ENCODE measurements at regions not wholly inside any gene's neighbourhood (a gene's known extent, or its start where the extent isn't known, plus 50 kb on each side); places are given as distances from the start of the nearest gene placed in this dataset.

DNA sequence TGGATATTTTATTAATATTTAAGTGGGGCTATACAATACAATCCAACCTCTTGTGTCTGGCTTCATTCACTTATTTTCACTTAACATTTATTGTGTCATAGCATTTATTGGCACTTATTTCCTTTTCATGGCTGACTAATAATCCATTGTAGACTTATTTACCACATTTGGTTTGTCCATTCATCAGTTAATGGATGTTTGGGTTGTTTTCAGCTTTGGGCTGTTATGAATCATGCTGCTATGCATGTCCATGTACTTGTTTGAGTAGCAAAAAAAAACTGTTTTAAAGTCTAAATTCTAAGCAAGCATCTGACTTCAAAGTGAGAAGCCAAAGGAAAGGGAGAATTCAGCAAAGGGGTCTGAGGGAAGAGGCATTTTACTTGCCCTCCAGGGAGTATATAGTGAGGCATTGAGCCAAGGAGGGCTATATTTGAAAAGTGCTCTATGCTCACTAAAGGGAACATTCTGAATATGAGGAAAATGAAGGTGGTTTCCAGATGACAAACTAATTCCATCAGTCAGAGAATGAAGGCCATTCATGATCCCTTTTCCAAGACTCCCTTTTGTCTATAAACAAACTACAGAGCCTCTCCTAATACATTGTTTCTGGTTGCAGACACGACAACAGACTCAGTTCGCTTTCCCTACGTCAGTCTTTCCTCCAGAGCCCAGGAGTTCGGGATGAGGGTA, 532.8 kb upstream of the KLF4 start:
- 51 to 69% methylated on average over 4 of the region's 4 CpGs for whole genome bisulfite sequencing, 2 donors
- Histone ChIP-seq H3K9me3 (no peaks in the 10 kb centered on the region), H3K4me3 (no peak overlapping the region), H3K27me3 (no peaks in the 10 kb centered on the region), H3K27ac (peak overlapping the region in 1 of 4 donors; percentile 23), H3K36me3 (no peaks in the 10 kb centered on the region), H3K4me1 (peaks cover 0 to 25% (median 6%) of the 10 kb centered on the region in 3 donors)
- DNase-seq: no peak
- intact Hi-C loops (cut with DNase I): no loop called here
- TF ChIP-seq POLR2A (IDR thresholded peaks at IDR 0.05): no peak
- TF ChIP-seq, protein P1, sequence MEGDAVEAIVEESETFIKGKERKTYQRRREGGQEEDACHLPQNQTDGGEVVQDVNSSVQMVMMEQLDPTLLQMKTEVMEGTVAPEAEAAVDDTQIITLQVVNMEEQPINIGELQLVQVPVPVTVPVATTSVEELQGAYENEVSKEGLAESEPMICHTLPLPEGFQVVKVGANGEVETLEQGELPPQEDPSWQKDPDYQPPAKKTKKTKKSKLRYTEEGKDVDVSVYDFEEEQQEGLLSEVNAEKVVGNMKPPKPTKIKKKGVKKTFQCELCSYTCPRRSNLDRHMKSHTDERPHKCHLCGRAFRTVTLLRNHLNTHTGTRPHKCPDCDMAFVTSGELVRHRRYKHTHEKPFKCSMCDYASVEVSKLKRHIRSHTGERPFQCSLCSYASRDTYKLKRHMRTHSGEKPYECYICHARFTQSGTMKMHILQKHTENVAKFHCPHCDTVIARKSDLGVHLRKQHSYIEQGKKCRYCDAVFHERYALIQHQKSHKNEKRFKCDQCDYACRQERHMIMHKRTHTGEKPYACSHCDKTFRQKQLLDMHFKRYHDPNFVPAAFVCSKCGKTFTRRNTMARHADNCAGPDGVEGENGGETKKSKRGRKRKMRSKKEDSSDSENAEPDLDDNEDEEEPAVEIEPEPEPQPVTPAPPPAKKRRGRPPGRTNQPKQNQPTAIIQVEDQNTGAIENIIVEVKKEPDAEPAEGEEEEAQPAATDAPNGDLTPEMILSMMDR (IDR thresholded peaks at IDR 0.05): no peak

DNA sequence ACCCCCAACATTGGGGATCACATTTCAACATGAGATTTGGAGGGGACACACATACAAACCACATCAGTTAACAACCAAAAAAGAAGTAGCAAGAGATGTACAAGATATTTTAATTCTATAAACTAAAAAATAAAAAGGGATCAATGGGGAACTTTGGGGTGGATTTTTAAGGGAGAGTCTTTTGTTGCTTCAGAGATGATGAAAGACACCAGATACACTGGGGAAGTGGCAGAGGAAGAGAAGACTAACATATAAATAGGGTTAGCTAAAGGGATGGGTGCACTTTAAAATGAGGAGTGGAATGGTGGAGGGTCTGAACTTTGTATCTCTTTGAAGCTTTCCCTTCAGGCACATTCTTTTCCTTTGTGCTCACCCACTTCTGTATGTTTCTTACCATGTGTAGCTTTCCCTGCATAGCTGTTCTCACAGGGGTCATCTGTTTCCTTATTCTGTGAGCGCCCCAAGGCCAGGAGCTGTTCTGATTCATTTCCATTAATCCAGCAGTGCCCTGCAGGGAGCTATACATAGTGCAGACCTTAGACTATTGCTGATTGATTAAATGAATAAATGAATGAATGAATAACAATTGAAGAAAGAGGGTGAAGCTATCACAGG, 531.6 kb upstream of the KLF4 start:
- no peak overlapping the region for H3K4me3 ChIP-seq
- no peak for TF ChIP-seq POLR2A (IDR thresholded peaks at IDR 0.05)
- TF ChIP-seq, protein P1 (IDR thresholded peaks at IDR 0.05): no peak
- H3K27ac ChIP-seq: no peak overlapping the region
- H3K4me1 ChIP-seq: peaks cover 0 to 35% (median 6%) of the 10 kb centered on the region in 3 donors
- no peaks in the 10 kb centered on the region for H3K36me3 ChIP-seq
- intact Hi-C loops (cut with DNase I): no loop called here
- DNase-seq: no peak
- no peaks in the 10 kb centered on the region for H3K9me3 ChIP-seq
- WGBS, 2 donors: 86 to 90% methylated on average over 1 of the region's 1 CpG
- no peaks in the 10 kb centered on the region for H3K27me3 ChIP-seq

DNA sequence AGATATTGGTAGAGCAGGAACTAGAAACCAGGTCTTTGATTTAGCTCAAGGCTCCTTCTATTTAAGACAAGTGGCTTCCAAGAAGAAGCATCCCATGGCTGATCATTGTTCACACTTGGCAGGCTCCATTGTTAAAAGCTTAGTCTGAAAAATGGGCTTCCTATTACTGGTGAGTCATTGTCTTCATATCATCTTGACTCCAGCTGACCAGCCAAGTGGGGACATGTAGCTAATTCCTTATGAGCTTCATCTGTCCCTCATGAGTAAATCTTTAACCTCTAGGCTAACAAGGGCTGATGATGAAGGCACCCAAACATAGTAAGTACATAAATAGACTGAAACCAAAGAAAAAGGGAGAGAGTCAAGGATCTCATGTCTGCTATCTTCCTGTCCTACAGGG, 530.3 kb upstream of the KLF4 start:
- no peak for DNase-seq
- Histone ChIP-seq H3K36me3 (no peaks in the 10 kb centered on the region), H3K4me1 (peaks cover 0 to 35% (median 6%) of the 10 kb centered on the region in 3 donors), H3K27me3 (no peaks in the 10 kb centered on the region), H3K4me3 (no peak overlapping the region), H3K9me3 (no peaks in the 10 kb centered on the region), H3K27ac (no peak overlapping the region)
- intact Hi-C loops (cut with DNase I): no loop called here
- TF ChIP-seq, protein P1 (IDR thresholded peaks at IDR 0.05): no peak
- TF ChIP-seq POLR2A (IDR thresholded peaks at IDR 0.05): no peak

DNA sequence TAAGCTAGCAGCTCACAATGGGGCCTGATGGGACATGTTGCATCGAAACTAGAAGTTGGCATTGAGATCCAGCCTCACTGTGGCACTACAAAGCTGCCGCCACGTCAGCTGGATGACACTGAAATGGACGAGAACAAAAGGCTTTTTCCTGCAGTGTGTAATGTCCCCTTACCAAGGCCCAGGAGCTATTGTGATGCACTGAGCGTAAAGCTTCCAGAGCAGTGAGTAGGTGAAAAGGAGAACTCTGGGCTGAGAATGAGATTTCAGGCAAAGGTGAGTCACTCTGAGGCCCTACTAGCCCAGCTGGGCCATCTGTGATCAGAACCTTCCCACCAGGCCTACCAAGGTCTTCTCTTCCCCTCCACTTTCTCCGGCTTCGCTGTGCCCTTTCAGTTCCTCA, 528.1 kb upstream of the KLF4 start:
- Histone ChIP-seq H3K4me3 (no peak overlapping the region), H3K9me3 (no peaks in the 10 kb centered on the region), H3K27ac (peak overlapping the region; percentile 39 to 85 (median 73)), H3K36me3 (no peaks in the 10 kb centered on the region), H3K27me3 (no peaks in the 10 kb centered on the region), H3K4me1 (peaks cover 0 to 32% (median 6%) of the 10 kb centered on the region in 3 donors)
- WGBS, 2 donors: 50 to 53% methylated on average over 5 to 7 of the region's 7 CpGs
- DNase-seq: no peak
- TF ChIP-seq, protein P1 (IDR thresholded peaks at IDR 0.05): no peak
- no peak for TF ChIP-seq POLR2A (IDR thresholded peaks at IDR 0.05)
- intact Hi-C loops (cut with DNase I): no loop called here

DNA sequence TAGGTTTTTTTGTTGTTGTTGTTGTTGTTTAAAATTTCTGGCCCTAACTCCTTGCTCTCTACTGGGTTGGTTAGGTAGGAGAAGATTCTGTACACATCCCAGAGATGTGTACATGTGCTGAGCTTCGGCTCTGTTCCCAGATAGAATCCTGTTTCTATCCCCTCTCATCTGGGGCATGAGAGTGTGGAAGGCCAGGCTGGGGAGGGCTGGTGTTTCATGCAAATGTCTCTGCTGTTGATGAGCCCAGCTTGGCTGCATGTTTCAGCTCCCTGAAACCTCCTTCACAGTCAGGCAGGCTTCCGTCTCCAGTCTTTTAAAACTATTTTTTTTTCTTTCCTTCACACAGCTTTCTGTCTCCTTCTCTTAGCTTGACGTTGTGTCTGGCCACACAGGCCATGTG, 526.9 kb upstream of the KLF4 start:
- no peak for DNase-seq
- TF ChIP-seq, protein P1 (IDR thresholded peaks at IDR 0.05): no peak
- no peak for TF ChIP-seq POLR2A (IDR thresholded peaks at IDR 0.05)
- Histone ChIP-seq H3K27ac (peak overlapping the region in 3 of 4 donors; percentile 70 to 85 (median 76)), H3K4me3 (no peak overlapping the region), H3K9me3 (no peaks in the 10 kb centered on the region), H3K27me3 (no peaks in the 10 kb centered on the region), H3K36me3 (no peaks in the 10 kb centered on the region), H3K4me1 (peaks cover 0 to 25% (median 6%) of the 10 kb centered on the region in 3 donors)
- intact Hi-C loops (cut with DNase I): no loop called here
- 62 to 90% methylated on average over 3 of the region's 3 CpGs for WGBS, 2 donors
